ENCODE measurements at regions not wholly inside any gene's neighbourhood (a gene's known extent, or its start where the extent isn't known, plus 50 kb on each side); places are given as distances from the start of the nearest gene placed in this dataset.

DNA sequence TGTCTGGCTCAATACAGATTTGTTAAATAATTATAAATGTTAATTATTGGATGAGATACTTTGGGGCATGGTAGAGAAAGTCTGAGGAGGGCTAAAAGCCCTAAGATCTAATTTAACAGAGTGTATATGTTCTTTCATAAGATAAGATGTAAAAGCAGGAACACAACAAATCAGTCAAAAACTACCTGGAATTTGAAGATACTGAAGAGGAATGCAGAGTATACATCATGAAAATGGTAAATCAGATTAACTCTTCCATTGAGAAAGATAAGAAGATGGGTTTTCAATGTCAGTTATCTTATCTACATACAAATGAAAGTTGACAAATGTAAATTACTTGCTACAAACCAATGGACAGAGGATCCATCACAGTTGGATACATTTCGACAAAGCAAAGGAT is 107.3 kb upstream of the NFIB start:
- Histone ChIP-seq H3K4me3 (no peak overlapping the region), H3K36me3 (no peaks in the 10 kb centered on the region), H3K4me1 (no peaks in the 10 kb centered on the region), H3K27ac (no peak overlapping the region), H3K27me3 (no peaks in the 10 kb centered on the region), H3K9me3 (no peaks in the 10 kb centered on the region)
- no peak for ATAC-seq
- 53% methylated on average over 1 of the region's 1 CpG for WGBS (ENCODE audit: insufficient coverage, low coverage, low lambda C conversion rate, missing lambda C conversion rate)
- TF ChIP-seq CTCF (IDR thresholded peaks at IDR 0.05): no peak
- no peak for TF ChIP-seq POLR2A (IDR thresholded peaks at IDR 0.05)
- intact Hi-C loops (cut with DNase I): no loop called here
- DNase-seq: no peak

GRCh38 chr9:14418941-14419937 is 105.3 kb upstream of the NFIB start:
- Histone ChIP-seq H3K4me3 (no peak overlapping the region), H3K4me1 (no peaks in the 10 kb centered on the region), H3K27ac (no peak overlapping the region), H3K9me3 (no peaks in the 10 kb centered on the region), H3K36me3 (no peaks in the 10 kb centered on the region), H3K27me3 (no peaks in the 10 kb centered on the region)
- 79% methylated on average over 16 of the region's 16 CpGs for WGBS (ENCODE audit: insufficient coverage, low coverage, low lambda C conversion rate, missing lambda C conversion rate)
- ATAC-seq (no peak), DNase-seq (no peak)
- intact Hi-C loops (cut with DNase I): no loop called here
- TF ChIP-seq CTCF (IDR thresholded peaks at IDR 0.05) (no peak), POLR2A (IDR thresholded peaks at IDR 0.05) (no peak)

DNA sequence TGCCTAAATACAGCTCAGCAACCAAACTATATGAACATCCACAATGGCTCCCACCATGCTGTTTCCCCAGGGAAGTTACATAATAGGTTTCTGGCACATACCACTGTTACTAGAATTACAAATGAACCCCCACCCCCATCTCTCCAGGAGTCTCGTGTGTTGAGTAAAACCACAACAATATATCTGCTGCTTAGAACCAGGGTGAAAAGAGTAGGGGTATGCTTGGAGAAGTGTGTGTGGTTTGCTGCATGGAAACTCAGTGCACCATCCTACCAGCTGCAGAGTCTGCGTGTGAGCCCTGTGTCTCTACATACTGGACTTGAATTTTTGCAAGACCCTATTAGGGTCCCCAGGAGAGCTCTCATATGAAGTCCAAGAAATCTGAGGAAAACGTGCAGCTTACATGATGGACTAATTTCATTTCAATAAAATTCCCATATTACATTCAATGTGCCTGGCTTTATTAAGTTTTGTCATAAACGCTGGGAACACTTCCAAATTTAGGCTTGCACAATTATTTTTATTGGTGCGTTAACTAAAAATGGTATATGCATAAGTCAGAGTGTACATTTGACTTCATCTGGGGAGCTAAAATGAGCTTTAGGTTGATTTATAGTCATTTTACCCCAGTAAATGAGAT is 104.5 kb upstream of the NFIB start:
- no peaks in the 10 kb centered on the region for H3K4me1 ChIP-seq
- H3K27ac ChIP-seq: no peak overlapping the region
- intact Hi-C loops (cut with DNase I): no loop called here
- H3K9me3 ChIP-seq: no peaks in the 10 kb centered on the region
- no peak overlapping the region for H3K4me3 ChIP-seq
- H3K36me3 ChIP-seq: no peaks in the 10 kb centered on the region
- TF ChIP-seq POLR2A (IDR thresholded peaks at IDR 0.05) (no peak), CTCF (IDR thresholded peaks at IDR 0.05) (no peak)
- no peaks in the 10 kb centered on the region for H3K27me3 ChIP-seq
- DNase-seq: no peak
- WGBS (ENCODE audit: insufficient coverage, low coverage, low lambda C conversion rate, missing lambda C conversion rate): 42% methylated on average over 3 of the region's 5 CpGs
- no peak for ATAC-seq

DNA sequence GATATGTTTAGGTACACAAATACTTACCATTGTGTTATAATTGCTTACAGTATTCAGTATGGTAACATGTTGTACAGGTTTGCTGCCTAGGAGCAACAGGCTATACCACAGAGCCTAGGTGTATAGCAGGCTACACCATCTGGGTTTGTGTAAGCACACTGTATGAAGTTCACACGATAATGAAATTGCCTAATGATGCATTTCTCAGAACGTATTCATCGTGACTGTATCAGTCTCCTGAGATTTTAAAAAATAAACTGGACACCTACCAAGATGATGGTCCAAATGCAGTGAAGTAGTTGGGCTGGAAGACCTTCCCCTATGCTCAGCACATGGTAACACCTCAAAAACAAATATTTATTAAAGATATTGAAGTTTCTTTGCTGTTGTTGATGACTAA is 103.3 kb upstream of the NFIB start:
- DNase-seq (no peak), ATAC-seq (no peak)
- intact Hi-C loops (cut with DNase I): no loop called here
- Histone ChIP-seq H3K9me3 (no peaks in the 10 kb centered on the region), H3K36me3 (no peaks in the 10 kb centered on the region), H3K27ac (no peak overlapping the region), H3K4me1 (no peaks in the 10 kb centered on the region), H3K27me3 (no peaks in the 10 kb centered on the region), H3K4me3 (no peak overlapping the region)
- TF ChIP-seq POLR2A (IDR thresholded peaks at IDR 0.05) (no peak), CTCF (IDR thresholded peaks at IDR 0.05) (no peak)
- 84% methylated on average over 3 of the region's 3 CpGs for WGBS (ENCODE audit: insufficient coverage, low coverage, low lambda C conversion rate, missing lambda C conversion rate)
